ENCODE measurements at regions not wholly inside any gene's neighbourhood (a gene's known extent, or its start where the extent isn't known, plus 50 kb on each side); places are given as distances from the start of the nearest gene placed in this dataset.
"Not testable (repeated sequence)": the region's sequence is repeated elsewhere in the genome, so short reads cannot be mapped to it uniquely, and the experiment has no call there.

GRCh38 chr12:88681271-88681670 is 101.0 kb upstream of the KITLG start:
- TF ChIP-seq CTCF (IDR thresholded peaks at IDR 0.05; ENCODE audit: low read depth, low read length), result no peak
- H3K9me3 ChIP-seq, result no peaks in the 10 kb centered on the region
- H3K27me3 ChIP-seq, result no peaks in the 10 kb centered on the region
- H3K4me3 ChIP-seq (ENCODE audit: low read depth, low read length), result no peak overlapping the region
- no peaks in the 10 kb centered on the region for H3K4me1 ChIP-seq
- no peaks in the 10 kb centered on the region for H3K36me3 ChIP-seq
- no peak for DNase-seq

GRCh38 chr12:88677464-88677863 is 97.2 kb upstream of the KITLG start:
- TF ChIP-seq CTCF (IDR thresholded peaks at IDR 0.05; ENCODE audit: low read depth, low read length), result no peak
- no peak for DNase-seq
- Histone ChIP-seq H3K4me1 (no peaks in the 10 kb centered on the region), H3K4me3 (ENCODE audit: low read depth, low read length) (no peak overlapping the region), H3K27me3 (no peaks in the 10 kb centered on the region), H3K36me3 (no peaks in the 10 kb centered on the region), H3K9me3 (no peaks in the 10 kb centered on the region)

- H3K4me3 ChIP-seq (ENCODE audit: low read depth, low read length); H3K36me3 ChIP-seq; H3K9me3 ChIP-seq; DNase-seq; H3K27me3 ChIP-seq; H3K4me1 ChIP-seq: not testable (repeated sequence)
Observed at GRCh38 chr12:88667615-88668014, 87.3 kb upstream of the KITLG start.

GRCh38 chr12:88665071-88665470 is 84.8 kb upstream of the KITLG start:
- Histone ChIP-seq H3K36me3 (no peaks in the 10 kb centered on the region), H3K4me3 (ENCODE audit: low read depth, low read length) (no peak overlapping the region), H3K27me3 (no peaks in the 10 kb centered on the region; the same call in 1 of the 2 replicates), H3K4me1 (no peaks in the 10 kb centered on the region), H3K9me3 (no peaks in the 10 kb centered on the region)
- DNase-seq, result no peak
- no peak for TF ChIP-seq CTCF (IDR thresholded peaks at IDR 0.05; ENCODE audit: low read depth, low read length)

GRCh38 chr12:88662961-88663360 is 82.7 kb upstream of the KITLG start:
- TF ChIP-seq CTCF (IDR thresholded peaks at IDR 0.05; ENCODE audit: low read depth, low read length), result no peak
- Histone ChIP-seq H3K4me3 (ENCODE audit: low read depth, low read length) (no peak overlapping the region), H3K4me1 (no peaks in the 10 kb centered on the region), H3K36me3 (no peaks in the 10 kb centered on the region), H3K27me3 (no peaks in the 10 kb centered on the region; the same call in 1 of the 2 replicates), H3K9me3 (no peaks in the 10 kb centered on the region)
- no peak for DNase-seq

- H3K4me1 ChIP-seq, result no peaks in the 10 kb centered on the region
- DNase-seq, result no peak
- no peak overlapping the region for H3K4me3 ChIP-seq (ENCODE audit: low read depth, low read length)
- H3K27me3 ChIP-seq, result no peaks in the 10 kb centered on the region; the same call in 1 of the 2 replicates
- no peak for TF ChIP-seq CTCF (IDR thresholded peaks at IDR 0.05; ENCODE audit: low read depth, low read length)
- H3K9me3 ChIP-seq, result no peaks in the 10 kb centered on the region
- H3K36me3 ChIP-seq, result no peaks in the 10 kb centered on the region
Observed at GRCh38 chr12:88662093-88662492, 81.8 kb upstream of the KITLG start.

- no peaks in the 10 kb centered on the region for H3K9me3 ChIP-seq
- H3K36me3 ChIP-seq, result no peaks in the 10 kb centered on the region
- no peak for DNase-seq
- no peak overlapping the region for H3K4me3 ChIP-seq (ENCODE audit: low read depth, low read length)
- no peak for TF ChIP-seq CTCF (IDR thresholded peaks at IDR 0.05; ENCODE audit: low read depth, low read length)
- H3K27me3 ChIP-seq, result no peaks in the 10 kb centered on the region; the same call in 1 of the 2 replicates
- H3K4me1 ChIP-seq, result no peaks in the 10 kb centered on the region
Observed at GRCh38 chr12:88658009-88658408, 77.7 kb upstream of the KITLG start.
